HG03103 (cell line): ENCODE measurements at regions not wholly inside any gene's neighbourhood (a gene's known extent, or its start where the extent isn't known, plus 50 kb on each side); places are given as distances from the start of the nearest gene placed in this dataset.
A peak's percentile ranks its signal among the peaks of the same experiment; 100 is the strongest.
"Not testable (repeated sequence)": the region's sequence is repeated elsewhere in the genome, so short reads cannot be mapped to it uniquely, and the experiment has no call there.

ENCODE experiments used
- ATAC-seq: cut with Tn5 transposase; IDR thresholded peaks from one replicate; pipeline ENCODE4 v1.9.1; 2021; ENCODE audit warnings: low read depth; ENCODE audit not compliant: unreplicated experiment

DNA sequence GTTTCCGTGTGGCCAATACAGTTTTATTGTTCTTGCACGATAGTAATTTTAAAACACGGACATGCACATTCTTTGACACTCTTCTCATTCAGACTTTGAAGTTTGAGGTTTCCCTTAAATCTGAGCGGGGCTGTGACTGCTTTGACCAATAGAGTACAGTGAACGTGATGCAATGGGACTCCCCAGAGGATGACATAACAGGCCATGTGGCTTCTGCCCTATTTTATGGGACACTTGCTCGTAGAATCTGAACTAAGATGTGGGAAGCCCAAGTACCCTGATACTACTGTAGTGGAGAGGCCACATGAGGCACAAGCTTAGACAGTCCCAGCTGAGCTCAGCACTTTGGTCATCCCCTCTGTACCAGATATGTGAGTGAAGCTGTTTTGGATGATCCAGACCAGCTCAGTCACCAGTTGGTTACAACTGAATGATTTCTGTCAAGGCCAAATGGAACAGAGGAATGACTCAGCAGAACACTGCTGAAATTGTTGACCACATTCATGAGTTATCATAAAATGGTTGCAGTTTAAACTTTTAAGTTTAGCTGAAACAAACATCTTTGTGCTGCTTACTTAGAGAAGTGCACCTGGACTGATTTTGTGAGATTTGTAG lies 279.4 kb downstream of the RFPL4B start:
- peak; percentile 77 for ATAC-seq

DNA sequence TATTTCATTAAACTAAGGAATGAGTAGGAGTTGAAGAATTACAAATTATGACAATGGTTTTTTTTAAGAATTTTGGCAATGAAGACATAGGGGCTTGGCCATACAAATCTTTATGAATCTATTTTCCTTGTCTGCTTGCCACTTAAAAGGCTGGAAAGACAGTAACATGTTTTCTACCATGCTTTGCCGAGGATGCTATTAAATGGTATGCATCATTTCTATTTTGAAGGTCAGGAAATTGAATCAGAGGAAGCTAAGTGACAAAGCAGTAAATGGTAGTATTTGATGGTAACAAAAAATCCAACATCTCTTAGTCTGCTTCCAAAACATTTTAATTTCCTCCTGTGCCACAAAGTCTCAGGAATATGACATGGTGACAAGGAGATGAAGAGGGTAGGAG lies 287.2 kb downstream of the RFPL4B start:
- no peak for ATAC-seq

DNA sequence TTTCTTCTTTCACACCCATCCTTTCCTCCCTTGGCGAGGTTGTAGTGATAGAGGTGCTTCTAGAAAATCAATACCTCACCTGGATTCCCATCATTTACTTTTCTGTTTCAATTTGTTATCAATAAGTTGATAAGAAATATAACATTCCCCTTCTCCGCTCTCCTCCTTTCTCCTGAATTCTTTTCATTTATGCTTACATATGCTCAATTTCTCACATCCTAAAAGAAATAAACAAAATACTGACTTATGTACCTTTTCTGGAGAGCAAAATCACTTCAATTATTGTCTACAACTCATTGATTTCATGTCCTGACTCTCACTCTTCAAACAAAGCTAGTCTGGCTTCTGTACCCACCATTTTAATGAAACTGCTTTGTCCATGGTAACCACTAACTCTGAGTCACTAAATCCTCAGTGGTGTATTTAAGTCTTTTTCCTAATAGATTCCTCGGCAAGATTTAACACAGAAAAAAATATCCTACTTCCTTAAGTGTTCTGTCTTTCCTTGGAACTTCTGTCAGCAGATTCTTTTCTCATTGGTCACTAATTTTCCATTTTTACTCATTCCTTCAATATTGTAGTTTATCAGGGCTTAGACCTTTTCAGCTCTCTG lies 289.6 kb downstream of the RFPL4B start:
- no peak for ATAC-seq

DNA sequence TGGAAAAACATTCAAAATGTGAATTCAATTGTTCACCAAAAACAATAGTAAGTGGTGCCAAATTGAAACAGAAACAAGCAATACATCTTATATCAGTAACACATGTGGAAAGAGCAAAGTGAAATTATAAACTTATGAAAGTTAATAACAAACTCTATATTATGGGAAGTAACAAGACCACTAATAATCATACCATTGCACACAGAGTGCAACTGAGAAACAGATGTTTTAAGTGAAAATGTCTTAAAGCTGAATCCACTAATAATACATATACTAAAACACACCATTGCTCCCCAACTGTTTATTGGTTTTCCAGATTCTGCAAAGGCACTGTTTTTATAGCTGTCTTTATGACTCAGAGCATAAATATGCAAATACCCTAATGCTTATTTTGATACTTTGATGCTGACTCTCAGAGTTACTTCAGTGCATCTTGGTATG lies 292.3 kb downstream of the RFPL4B start:
- no peak for ATAC-seq

DNA sequence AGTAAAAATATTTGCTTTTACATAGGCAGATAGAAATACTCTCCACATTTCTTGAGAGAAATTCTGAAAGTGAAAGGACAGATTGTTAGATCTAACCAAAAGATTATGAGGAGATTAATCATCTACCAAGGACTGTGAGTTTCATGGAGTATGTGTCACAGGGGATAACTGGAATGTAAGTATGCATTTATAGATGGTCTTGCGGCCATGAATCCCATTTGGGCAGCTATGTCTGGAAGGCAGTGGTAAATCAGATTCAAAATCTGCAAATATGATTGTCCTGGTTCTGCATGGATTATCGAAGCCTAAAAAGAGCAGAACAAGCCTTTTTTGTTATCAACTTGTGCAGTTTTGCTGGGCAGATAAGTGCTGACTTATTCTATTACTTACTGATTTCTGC lies 293.8 kb downstream of the RFPL4B start:
- ATAC-seq, result no peak

DNA sequence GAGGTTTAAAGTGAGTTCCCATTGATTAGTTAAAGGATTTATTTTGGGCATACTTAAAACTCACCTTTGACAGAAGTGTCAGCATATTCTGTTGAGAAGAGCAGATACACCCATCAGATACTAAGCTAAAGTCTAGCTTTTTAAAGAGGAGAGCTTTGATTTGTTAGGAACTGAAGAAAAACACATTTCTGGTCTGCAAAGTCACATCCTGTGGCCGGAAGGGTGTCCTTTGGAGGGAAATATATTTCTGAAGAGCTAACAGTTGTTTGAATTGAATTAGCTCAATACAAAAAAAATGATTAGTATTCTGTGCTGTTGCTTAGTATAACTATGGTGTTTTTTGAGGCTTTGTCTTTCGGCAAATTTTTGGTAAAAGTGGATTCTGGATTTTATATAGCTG lies 302.7 kb downstream of the RFPL4B start:
- ATAC-seq, result no peak

DNA sequence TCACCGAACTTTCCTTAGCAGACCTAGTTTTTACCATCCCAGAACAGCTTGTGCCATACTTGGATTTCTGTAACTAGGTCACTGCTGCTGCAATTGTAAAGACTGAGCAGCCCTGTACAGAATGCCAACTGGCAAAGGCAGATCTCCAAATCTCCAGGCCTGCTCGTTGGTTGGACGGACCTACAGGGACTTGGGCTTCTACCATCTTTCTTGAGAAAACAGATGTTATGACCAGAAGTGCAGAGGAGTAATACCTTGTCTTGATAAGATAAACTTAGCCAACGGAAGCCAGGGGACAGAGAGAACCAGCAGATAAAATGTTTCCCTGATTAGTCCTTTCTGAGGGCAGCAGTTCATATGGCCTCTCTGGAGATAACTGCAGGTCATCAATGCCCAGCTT lies 304.1 kb downstream of the RFPL4B start:
- ATAC-seq, result no peak

DNA sequence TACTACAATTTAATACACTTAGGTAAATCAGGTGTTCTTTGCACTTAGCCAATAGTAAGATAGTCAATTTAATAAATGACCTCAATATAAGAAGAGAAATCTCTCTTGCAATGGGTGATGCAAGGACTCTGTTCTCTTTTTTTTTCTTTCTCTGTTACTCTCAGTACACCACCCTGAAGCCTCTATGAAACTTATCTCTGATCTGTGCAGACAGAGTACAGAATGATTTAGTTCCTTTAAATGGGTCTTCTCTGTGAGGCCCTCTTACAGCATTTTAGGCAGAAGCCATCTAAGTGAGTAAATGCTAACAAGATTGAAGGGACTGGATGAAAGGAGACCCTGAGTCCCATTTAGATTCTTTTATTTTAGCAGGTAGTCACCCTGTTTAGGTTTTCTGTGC lies 312.8 kb downstream of the RFPL4B start:
- no peak for ATAC-seq

DNA sequence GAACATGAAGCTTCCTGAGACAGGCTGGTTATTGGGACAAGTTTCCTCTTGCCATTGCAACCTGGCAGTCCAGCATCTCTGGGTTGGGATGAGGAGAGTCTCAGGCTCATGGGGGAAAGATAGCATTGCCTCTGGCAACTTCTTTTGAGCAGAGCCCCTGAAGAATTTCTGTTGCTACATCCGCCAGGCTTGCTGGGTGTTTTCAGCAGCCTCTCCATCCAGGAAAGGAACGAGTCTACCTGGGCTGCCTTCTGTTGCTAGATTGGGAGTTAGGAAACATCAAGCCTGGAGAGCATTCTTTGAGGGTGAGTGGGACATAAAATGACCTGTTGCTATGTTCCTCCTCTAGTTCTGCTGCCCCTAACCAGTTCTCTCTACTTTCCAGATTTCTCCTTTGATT lies 313.5 kb downstream of the RFPL4B start:
- no peak for ATAC-seq

DNA sequence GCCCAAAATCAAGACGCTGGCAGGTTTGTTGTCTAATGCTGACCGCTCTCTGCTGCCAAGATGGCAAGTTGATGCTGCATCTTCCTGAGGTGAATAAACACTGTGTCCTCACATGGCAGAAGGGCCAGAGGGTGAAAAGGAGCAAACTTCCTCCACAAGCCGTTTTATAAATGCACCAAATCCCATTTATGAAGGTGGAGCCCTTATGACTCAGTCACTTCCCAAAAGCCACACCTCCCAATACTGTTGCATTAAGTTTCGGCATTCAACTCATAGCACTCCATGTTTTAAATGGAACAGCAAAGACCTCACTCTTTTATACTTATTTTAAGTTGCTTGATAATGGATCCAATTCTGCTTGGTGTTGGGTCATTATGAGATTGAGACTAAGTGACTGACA lies 316.6 kb downstream of the RFPL4B start:
- ATAC-seq, result no peak

DNA sequence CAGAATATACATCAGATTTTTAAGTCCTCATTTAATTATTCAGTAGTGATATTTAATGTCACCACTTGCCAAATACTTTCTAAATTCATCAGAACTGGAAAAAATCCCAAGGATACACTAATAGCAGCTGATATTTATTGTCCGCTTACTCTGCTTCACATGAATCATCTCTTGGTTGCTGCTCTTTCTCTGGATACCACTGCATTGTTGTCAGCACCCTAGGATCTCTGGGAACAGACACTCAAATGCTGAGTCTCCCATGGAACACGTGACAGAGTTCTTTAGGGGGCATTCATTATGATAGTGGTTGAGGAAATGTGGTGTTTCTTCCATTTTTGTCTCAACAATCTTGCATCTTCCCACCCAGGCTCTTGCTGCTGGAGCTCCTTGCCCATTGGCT lies 318.0 kb downstream of the RFPL4B start:
- no peak for ATAC-seq

DNA sequence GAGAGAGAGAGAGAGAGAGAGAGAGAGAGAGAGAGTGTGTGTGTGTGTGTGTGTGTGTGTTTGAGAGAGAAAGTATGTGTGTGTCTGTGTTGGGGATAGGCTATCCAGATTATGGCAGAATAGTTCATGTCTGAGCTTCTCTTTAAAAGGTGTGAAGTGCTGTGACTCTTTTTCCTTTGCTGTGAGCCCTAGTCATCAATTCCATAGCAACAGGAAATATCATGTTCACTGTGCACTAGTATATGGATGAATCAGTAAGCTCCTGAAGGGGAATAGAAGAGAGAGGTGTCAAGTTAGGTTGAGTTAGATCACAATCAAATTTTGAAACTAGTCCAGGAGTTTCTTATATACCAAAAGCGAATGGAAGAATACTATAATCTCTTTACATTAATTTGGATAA lies 318.7 kb downstream of the RFPL4B start:
- no peak for ATAC-seq

DNA sequence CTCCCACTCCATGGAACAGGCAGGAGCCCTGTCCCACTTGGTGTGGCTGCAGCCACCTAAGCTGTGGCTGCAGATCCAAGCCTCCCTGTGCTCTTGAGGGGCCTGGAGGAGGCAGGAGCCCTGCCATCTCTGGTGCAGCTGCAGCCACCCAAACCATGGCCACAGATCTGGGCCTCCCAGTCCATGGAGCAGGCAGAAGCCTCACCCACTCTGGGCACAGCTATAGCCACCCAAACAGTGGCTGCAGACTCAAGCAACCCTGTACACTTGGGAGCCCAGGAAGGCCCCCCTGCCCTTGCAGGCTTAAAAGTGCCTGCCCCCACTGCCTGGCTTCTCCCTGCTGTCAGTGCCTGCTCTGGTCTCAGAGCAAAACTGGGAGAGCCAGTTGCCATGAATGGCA lies 320.3 kb downstream of the RFPL4B start:
- ATAC-seq, result no peak

DNA sequence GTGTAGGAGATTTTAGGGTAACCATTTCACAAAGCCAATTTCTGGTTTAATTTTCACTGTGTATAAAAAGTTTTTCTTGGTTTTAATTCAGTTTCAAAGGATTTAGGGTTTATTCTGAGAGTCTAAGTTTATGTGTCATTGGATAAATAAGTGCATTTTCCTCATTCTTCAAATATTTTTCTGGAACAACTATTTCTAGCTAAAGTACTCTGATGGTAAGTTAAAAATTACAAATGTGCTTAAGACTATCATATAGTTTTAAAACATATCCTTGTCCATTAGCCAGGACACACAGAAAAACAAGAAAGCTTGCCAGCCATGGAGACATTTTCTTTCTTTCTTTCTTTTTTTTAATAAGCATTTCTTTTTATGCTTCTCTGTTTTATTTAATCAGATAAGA lies 333.0 kb downstream of the RFPL4B start:
- no peak for ATAC-seq

DNA sequence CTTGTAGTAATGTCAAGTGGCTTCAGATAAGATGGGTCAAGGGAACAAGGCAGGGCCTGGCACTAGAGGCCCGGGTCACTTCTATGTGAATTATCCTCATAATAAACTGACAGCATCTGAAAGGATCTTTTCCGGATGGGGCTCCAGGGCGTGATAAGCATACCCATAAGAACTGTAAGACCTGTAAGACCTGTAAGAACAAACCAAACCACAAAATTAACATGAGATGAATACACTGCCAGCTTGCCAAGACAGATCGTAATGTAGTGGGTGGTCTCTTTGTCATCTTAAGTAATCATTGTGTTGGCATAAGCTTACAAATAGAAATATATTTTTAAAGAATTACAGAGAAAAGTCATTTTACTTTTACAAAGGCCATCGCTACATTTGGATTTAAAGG lies 334.9 kb downstream of the RFPL4B start:
- no peak for ATAC-seq

DNA sequence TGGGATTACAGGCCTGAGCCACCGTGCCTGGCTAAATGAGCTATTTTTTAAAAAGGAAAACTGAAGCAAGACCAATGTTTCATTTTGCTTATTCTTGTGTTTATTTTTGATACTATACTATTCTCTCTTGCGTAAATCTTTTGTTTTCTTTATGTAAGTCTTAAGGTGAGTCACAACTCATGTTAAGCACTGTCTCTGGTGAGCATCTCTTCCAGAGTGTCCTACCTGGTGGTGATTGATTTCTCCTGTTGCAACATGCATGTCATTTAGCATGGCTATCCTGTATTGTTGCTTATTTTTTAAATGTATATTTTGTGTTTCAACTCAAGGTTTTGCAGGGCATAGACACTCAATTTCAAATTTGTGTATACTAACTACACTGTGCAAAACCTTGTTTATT lies 336.0 kb downstream of the RFPL4B start:
- no peak for ATAC-seq

DNA sequence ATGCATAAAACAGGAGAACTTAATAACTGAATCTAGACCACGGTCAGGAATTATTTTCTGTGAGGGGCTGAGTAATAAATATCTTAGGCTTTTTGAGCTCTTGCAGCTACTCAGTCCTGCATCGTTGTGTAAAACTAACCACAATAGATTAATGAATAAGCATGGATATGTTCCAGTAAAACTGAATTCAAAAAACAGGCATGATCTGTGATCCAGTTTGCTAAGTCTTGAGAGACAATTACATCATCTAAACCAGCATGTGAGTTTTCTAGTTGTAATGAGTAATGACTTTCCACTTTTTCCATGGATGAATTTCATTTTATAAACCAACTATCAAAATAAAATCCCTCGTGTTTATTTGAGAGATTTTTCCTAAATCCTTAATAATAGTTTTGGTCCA lies 336.8 kb downstream of the RFPL4B start:
- ATAC-seq, result no peak

DNA sequence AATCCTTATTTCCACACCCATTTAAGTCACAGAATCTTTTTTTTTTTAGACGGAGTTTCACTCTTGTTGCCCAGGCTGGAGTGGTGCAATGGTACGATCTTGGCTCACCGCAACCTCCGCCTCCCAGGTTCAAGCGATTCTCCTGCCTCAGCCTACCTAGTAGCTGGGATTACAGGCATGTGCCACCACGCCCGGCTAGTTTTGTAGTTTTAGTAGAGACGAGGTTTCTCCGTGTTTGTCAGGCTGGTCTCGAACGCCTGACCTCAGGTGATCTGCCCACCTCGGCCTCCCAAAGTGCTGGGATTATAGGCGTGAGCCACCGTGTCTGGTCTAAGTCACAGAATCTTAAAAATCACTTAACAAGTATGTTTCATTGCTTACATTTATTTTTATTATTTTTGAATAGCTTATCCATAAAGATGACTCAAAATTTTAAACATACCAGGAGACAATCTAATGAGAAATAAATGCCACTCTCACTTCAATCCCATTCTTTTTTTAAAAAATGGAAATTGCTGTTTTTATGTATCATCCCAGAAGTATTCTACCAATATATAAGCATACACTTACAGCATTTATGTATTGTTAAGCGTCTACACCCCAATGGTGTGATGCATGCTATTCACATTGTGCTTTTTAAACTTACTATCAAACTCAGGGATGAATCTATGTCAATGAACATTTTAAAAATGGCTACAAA lies 338.5 kb downstream of the RFPL4B start:
- not testable (repeated sequence) for ATAC-seq

DNA sequence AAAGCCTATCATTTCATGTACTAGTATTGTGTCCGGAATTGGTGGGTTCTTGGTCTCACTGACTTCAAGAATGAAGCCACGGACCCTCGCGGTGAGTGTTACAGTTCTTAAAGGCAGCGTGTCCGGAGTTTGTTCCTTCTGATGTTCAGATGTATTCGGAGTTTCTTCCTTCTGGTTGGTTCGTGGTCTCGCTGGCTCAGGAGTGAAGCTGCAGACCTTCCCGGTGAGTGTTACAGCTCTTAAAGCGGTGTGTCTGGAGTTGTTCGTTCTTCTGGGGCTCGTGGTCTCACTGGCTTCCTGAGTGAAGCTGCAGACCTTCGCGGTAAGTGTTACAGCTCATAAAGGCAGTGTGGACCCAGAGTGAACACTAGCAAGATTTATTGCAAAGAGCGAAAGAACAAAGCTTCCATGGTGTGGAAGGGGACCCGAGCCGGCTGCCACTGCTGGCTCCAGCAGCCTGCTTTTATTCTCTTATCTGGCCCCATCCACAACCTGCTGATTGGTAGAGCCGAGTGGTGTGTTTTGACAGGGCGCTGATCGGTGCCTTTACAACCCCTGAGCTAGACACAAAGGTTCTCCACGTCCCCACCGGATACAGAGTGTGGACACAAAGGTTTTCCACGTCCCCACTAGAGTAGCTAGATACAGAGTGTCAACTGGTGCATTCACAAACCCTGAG lies 341.5 kb downstream of the RFPL4B start:
- ATAC-seq, result not testable (repeated sequence)

DNA sequence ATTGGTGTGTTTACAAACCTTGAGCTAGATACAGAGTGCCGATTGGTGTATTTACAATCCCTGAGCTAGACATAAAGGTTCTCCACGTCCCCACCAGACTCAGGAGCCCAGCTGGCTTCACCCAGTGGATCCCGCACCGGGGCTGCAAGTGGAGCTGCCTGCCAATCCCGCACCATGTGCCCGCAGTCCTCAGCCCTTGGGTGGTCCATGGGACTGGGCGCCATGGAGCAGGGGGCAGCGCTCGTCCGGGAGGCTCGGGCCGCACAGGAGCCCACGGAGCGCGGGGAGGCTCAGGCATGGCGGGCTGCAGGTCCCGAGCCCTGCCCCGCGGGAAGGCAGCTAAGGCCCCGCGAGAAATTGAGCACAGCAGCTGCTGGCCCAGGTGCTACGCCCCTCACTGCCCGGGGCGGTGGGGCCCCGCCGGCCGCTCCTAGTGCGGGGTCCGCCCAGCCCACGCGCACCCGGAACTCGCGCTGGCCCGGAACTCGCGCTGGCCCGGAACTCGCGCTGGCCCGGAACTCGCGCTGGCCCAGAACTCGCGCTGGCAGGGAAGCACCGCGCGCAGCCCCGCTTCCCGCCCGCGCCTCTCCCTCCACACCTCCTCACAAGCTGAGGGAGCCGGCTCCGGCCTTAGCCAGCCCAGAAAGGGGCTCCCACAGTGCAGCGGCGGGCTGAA lies 342.2 kb downstream of the RFPL4B start:
- not testable (repeated sequence) for ATAC-seq
